Keratinocyte (primary cell): ENCODE measurements at regions not wholly inside any gene's neighbourhood (a gene's known extent, or its start where the extent isn't known, plus 50 kb on each side); places are given as distances from the start of the nearest gene placed in this dataset.
"Not testable (repeated sequence)": the region's sequence is repeated elsewhere in the genome, so short reads cannot be mapped to it uniquely, and the experiment has no call there.

Source experiments
- DNase-seq: peaks from one replicate; pipeline ENCODE4 v3.0.0-alpha.2; 2011; ENCODE audit warnings: low read depth, missing footprints, low spot score
- FAIRE-seq: peaks from 2 replicates; lab custom pipeline; 2011; peaks lifted over from hg19 to GRCh38; lab: Jason Lieb, UNC
- H2AFZ ChIP-seq: 2 replicates; pipeline ENCODE4 v1.6.0; 2012; ENCODE audit warnings: low read length, control low read depth, inconsistent platforms; ENCODE audit not compliant: control insufficient read depth
- H3K27ac ChIP-seq: 2 replicates; pipeline ENCODE4 v1.5.1; 2011; ENCODE audit warnings: low read length; ENCODE audit not compliant: control insufficient read depth, insufficient read depth
- H3K27me3 ChIP-seq: 3 replicates; pipeline ENCODE4 v1.6.0; 2011; ENCODE audit warnings: low read length; ENCODE audit not compliant: control insufficient read depth, insufficient read depth; ENCODE audit errors: extremely low read depth
- H3K36me3 ChIP-seq, 2 experiments: 2 replicates in 1 of 2; 3 replicates in 1 of 2; pipeline ENCODE4 v1.5.1; 2011; ENCODE audit warnings: low read length in 2 of 2, mild to moderate bottlenecking in 1 of 2; ENCODE audit not compliant: control insufficient read depth in 2 of 2, insufficient read depth in 2 of 2; ENCODE audit errors: extremely low read depth in 1 of 2
- H3K4me1 ChIP-seq: 3 replicates; pipeline ENCODE4 v1.5.1; 2011; ENCODE audit warnings: low read length; ENCODE audit not compliant: control insufficient read depth, insufficient read depth; ENCODE audit errors: extremely low read depth
- H3K4me2 ChIP-seq: 3 replicates; pipeline ENCODE4 v1.6.0; 2011; ENCODE audit warnings: low read depth, low read length; ENCODE audit not compliant: control insufficient read depth, insufficient read depth; ENCODE audit errors: extremely low read depth
- H3K4me3 ChIP-seq, 3 experiments: fragments of 200-600 bp in 1 of 3; sonication (generic) in 1 of 3; 2 replicates in 2 of 3; 3 replicates in 1 of 3; pipeline ENCODE4 v1.5.1; 2011 to 2016; ENCODE audit warnings: low read length in 3 of 3, mild to moderate bottlenecking in 3 of 3, control low read depth in 2 of 3, inconsistent platforms in 1 of 3, low read depth in 1 of 3, mixed read lengths in 1 of 3, mixed run types in 1 of 3, moderate library complexity in 1 of 3; ENCODE audit not compliant: control insufficient read depth in 2 of 3, insufficient read depth in 2 of 3; ENCODE audit errors: extremely low read depth in 1 of 3
- H3K79me2 ChIP-seq: 2 replicates; pipeline ENCODE4 v1.6.0; 2012; ENCODE audit warnings: low read length; ENCODE audit not compliant: control insufficient read depth, insufficient read depth
- H3K9ac ChIP-seq: 3 replicates; pipeline ENCODE4 v1.6.0; 2011; ENCODE audit warnings: low read length; ENCODE audit not compliant: control insufficient read depth, insufficient read depth; ENCODE audit errors: extremely low read depth
- H3K9me1 ChIP-seq: 3 replicates; pipeline ENCODE4 v1.6.0; 2011; ENCODE audit warnings: low read length; ENCODE audit not compliant: control insufficient read depth, insufficient read depth; ENCODE audit errors: extremely low read depth
- H3K9me3 ChIP-seq: 2 replicates; pipeline ENCODE4 v1.5.1; 2012; ENCODE audit warnings: low read depth, low read length; ENCODE audit not compliant: control insufficient read depth
- H4K20me1 ChIP-seq: 3 replicates; pipeline ENCODE4 v1.6.0; 2011; ENCODE audit warnings: low read length; ENCODE audit not compliant: control insufficient read depth, insufficient read depth; ENCODE audit errors: extremely low read depth
- CTCF ChIP-seq, 3 experiments: IDR thresholded peaks in 1 of 3; conservative IDR thresholded peaks in 1 of 3; optimal IDR thresholded peaks in 1 of 3; 2 replicates in 2 of 3; 3 replicates in 1 of 3; pipeline versions ENCODE3 to v1.5.1; 2011; ENCODE audit warnings: low read length in 3 of 3, mild to moderate bottlenecking in 3 of 3, moderate library complexity in 2 of 3, control low read depth in 1 of 3, inconsistent platforms in 1 of 3; ENCODE audit not compliant: insufficient read depth in 2 of 3; ENCODE audit errors: extremely low read depth in 1 of 3
- EZH2 ChIP-seq: IDR thresholded peaks from one replicate; pipeline ENCODE4 v1.6.1; 2012; ENCODE audit warnings: inconsistent platforms, mild to moderate bottlenecking, low read length, moderate library complexity
- dilution Hi-C: fragments of 300-500 bp; cut with MboI; formaldehyde crosslinking; loops from one replicate; pipeline ENCODE4 v1.7.0; 2020; ENCODE audit warnings: low sequenced_read_pairs; ENCODE audit not compliant: extremely low pct_ligation_motif_present

GRCh38 chr4:189228726-189229125 is 711.9 kb upstream of the FRG1 start:
- TF ChIP-seq EZH2, result no peak
- no peak for TF ChIP-seq CTCF (optimal IDR thresholded peaks at IDR 0.05 in 1 of 3, IDR thresholded peaks at IDR 0.05 in 1 of 3, conservative IDR thresholded peaks at IDR 0.05 in 1 of 3; ENCODE audit: extremely low read depth in 1 of 3, insufficient read depth in 2 of 3, low read length in 3 of 3)
- Histone ChIP-seq H3K27me3 (no peaks in the 10 kb centered on the region), H4K20me1 (no peaks in the 10 kb centered on the region), H3K9me1 (no peaks in the 10 kb centered on the region), H3K79me2 (no peaks in the 10 kb centered on the region), H3K9me3 (no peaks in the 10 kb centered on the region), H3K36me3 (no peaks in the 10 kb centered on the region), H3K4me3 (no peak overlapping the region), H3K4me1 (no peaks in the 10 kb centered on the region), H3K9ac (no peak overlapping the region), H3K27ac (no peak overlapping the region), H3K4me2 (no peak overlapping the region), H2AFZ (no peak overlapping the region)
- DNase-seq (no peak), FAIRE-seq (no peak)
- dilution Hi-C loops, result no loop called here

- dilution Hi-C loops, result no loop called here
- Histone ChIP-seq H2AFZ (no peak overlapping the region), H3K36me3 (no peaks in the 10 kb centered on the region), H3K4me1 (no peaks in the 10 kb centered on the region), H3K79me2 (no peaks in the 10 kb centered on the region), H3K27me3 (no peaks in the 10 kb centered on the region), H3K9ac (no peak overlapping the region), H3K27ac (no peak overlapping the region), H3K9me1 (no peaks in the 10 kb centered on the region), H3K9me3 (peaks cover 1% of the 10 kb centered on the region), H3K4me2 (no peak overlapping the region), H3K4me3 (no peak overlapping the region), H4K20me1 (no peaks in the 10 kb centered on the region)
- no peak for FAIRE-seq
- no peak for TF ChIP-seq CTCF (optimal IDR thresholded peaks at IDR 0.05 in 1 of 3, IDR thresholded peaks at IDR 0.05 in 1 of 3, conservative IDR thresholded peaks at IDR 0.05 in 1 of 3; ENCODE audit: extremely low read depth in 1 of 3, insufficient read depth in 2 of 3, low read length in 3 of 3)
- no peak for TF ChIP-seq EZH2
- DNase-seq, result no peak
These were observed 708.4 kb upstream of the FRG1 start for GRCh38 chr4:189232274-189232673.

GRCh38 chr4:189233754-189234153 is 706.9 kb upstream of the FRG1 start:
- H3K4me2 ChIP-seq, H4K20me1 ChIP-seq, DNase-seq, FAIRE-seq, H3K9ac ChIP-seq, H3K27me3 ChIP-seq, H3K4me1 ChIP-seq, H3K79me2 ChIP-seq, H3K36me3 ChIP-seq, H3K9me3 ChIP-seq, H3K4me3 ChIP-seq, H2AFZ ChIP-seq, H3K27ac ChIP-seq, H3K9me1 ChIP-seq, dilution Hi-C loops: not testable (repeated sequence)

GRCh38 chr4:189234948-189235347 is 705.7 kb upstream of the FRG1 start:
- H3K4me3 ChIP-seq, H3K9me3 ChIP-seq, H3K9ac ChIP-seq, FAIRE-seq, H3K27ac ChIP-seq, DNase-seq, H4K20me1 ChIP-seq, H3K27me3 ChIP-seq, dilution Hi-C loops, H3K79me2 ChIP-seq, H3K4me2 ChIP-seq, H3K9me1 ChIP-seq, H3K4me1 ChIP-seq, H2AFZ ChIP-seq, H3K36me3 ChIP-seq: not testable (repeated sequence)
